Parathyroid adenoma (tissue), 2 donors: ENCODE measurements at regions not wholly inside any gene's neighbourhood (a gene's known extent, or its start where the extent isn't known, plus 50 kb on each side); places are given as distances from the start of the nearest gene placed in this dataset.

Experiments used
- H2AFZ ChIP-seq: fragments of 300-600 bp; sonication (generic); one replicate; pipeline ENCODE4 v1.7.0; 2017; ENCODE audit warnings: antibody characterized with exemption, mild to moderate bottlenecking
- H3K27ac ChIP-seq: fragments of 300-600 bp; sonication (generic); one replicate; pipeline ENCODE4 v1.7.0; 2017
- H3K27me3 ChIP-seq: fragments of 300-600 bp; sonication (generic); one replicate; pipeline ENCODE4 v1.7.0; 2017; ENCODE audit warnings: low read length; ENCODE audit not compliant: control insufficient read depth, insufficient read depth
- H3K36me3 ChIP-seq: fragments of 300-600 bp; sonication (generic); one replicate; pipeline ENCODE4 v1.7.0; 2017; ENCODE audit warnings: low read length; ENCODE audit not compliant: control insufficient read depth, insufficient read depth
- H3K4me1 ChIP-seq: fragments of 300-600 bp; sonication (generic); one replicate; pipeline ENCODE4 v1.7.0; 2017; ENCODE audit warnings: control low read depth
- H3K4me2 ChIP-seq: fragments of 300-600 bp; sonication (generic); one replicate; pipeline ENCODE4 v1.7.0; 2017; ENCODE audit warnings: low read length
- H3K4me3 ChIP-seq: fragments of 300-600 bp; sonication (generic); one replicate; pipeline ENCODE4 v1.7.0; 2017; ENCODE audit warnings: low read depth, low read length
- H3K79me2 ChIP-seq: fragments of 300-600 bp; sonication (generic); one replicate; pipeline ENCODE4 v1.7.0; 2017; ENCODE audit warnings: control low read depth
- H3K9ac ChIP-seq: fragments of 300-600 bp; sonication (generic); one replicate; pipeline ENCODE4 v1.7.0; 2017; ENCODE audit warnings: mild to moderate bottlenecking
- H3K9me3 ChIP-seq: fragments of 300-600 bp; sonication (generic); one replicate; pipeline ENCODE4 v1.7.0; 2017; ENCODE audit warnings: low read length; ENCODE audit not compliant: control insufficient read depth
- TF ChIP-seq, protein P1 (sequence below): fragments of 300-600 bp; sonication (generic); IDR thresholded peaks from one replicate; pipeline ENCODE4 v1.7.0; 2017; ENCODE audit warnings: antibody characterized with exemption, mild to moderate bottlenecking
- donor health status: primary hyperparathyroidism.

DNA sequence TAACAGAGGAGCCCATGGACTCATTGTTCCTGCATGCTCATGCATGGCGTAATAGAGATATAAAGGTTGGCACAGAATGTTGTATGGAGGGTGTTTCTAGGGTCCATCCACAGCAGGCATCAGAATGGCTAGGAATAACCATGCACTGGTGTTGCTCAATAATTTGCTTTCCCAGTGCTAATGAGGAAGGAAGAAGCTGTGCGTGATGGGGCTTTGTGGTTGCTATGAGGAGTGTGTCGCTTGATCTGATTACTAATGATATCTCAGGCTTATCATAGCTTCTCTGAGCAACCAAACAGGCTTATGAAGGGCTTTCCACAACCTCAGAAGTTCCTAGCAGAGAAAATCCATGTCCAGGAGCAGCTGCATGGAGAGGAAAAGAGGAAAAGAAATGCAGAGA, 151.3 kb upstream of the TRPC7 start:
- Histone ChIP-seq H2AFZ (no peak overlapping the region), H3K4me3 (no peak overlapping the region), H3K79me2 (no peaks in the 10 kb centered on the region), H3K9ac (no peak overlapping the region), H3K9me3 (no peaks in the 10 kb centered on the region), H3K27me3 (no peaks in the 10 kb centered on the region), H3K4me2 (no peak overlapping the region), H3K27ac (no peak overlapping the region), H3K36me3 (no peaks in the 10 kb centered on the region), H3K4me1 (no peaks in the 10 kb centered on the region)
- TF ChIP-seq, protein P1, sequence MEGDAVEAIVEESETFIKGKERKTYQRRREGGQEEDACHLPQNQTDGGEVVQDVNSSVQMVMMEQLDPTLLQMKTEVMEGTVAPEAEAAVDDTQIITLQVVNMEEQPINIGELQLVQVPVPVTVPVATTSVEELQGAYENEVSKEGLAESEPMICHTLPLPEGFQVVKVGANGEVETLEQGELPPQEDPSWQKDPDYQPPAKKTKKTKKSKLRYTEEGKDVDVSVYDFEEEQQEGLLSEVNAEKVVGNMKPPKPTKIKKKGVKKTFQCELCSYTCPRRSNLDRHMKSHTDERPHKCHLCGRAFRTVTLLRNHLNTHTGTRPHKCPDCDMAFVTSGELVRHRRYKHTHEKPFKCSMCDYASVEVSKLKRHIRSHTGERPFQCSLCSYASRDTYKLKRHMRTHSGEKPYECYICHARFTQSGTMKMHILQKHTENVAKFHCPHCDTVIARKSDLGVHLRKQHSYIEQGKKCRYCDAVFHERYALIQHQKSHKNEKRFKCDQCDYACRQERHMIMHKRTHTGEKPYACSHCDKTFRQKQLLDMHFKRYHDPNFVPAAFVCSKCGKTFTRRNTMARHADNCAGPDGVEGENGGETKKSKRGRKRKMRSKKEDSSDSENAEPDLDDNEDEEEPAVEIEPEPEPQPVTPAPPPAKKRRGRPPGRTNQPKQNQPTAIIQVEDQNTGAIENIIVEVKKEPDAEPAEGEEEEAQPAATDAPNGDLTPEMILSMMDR = no peak

DNA sequence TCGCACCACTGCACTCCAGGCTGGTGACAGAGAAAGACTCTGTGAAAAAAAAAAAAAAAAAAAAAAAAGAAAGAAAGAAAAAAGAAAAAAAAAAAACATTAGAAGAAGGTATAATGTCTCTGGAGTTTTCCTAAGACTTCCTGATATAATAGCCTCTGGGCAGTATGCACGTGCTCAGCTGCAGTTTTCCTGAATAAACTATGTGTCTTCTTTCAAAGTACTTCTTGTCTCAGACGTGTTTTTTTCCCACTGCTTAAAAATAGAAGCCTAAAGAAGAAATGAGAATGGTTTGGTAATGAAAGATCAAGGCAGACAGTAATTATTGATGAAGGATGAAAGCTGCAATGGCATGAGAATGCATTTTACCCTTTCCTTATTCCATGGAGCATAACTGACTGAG, 148.1 kb upstream of the TRPC7 start:
- Histone ChIP-seq H3K36me3 (no peaks in the 10 kb centered on the region), H3K9ac (no peak overlapping the region), H3K79me2 (no peaks in the 10 kb centered on the region), H3K4me2 (no peak overlapping the region), H3K4me3 (no peak overlapping the region), H3K27ac (no peak overlapping the region), H3K4me1 (no peaks in the 10 kb centered on the region), H3K27me3 (no peaks in the 10 kb centered on the region), H2AFZ (no peak overlapping the region), H3K9me3 (no peaks in the 10 kb centered on the region)
- TF ChIP-seq, protein P1 = no peak

DNA sequence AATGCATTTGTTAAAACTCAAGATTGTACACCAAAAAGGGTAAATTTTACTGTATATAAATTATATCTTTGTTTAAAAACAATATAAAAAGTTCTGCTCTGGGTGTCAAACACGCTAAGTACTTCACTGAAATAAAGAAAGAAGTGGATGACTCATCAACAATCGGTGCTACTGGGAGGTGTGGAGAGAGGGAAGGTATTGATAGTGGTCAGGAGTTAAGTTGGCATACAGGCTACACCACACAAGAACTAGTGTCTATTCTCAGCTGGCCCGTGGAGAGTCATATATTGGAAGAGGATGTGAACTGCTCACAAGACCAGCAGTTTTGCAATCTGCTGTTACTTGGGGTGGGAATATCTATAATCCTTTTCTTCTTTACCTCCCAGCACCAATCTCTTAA, 145.7 kb upstream of the TRPC7 start:
- H3K4me2 ChIP-seq = no peak overlapping the region
- TF ChIP-seq, protein P1 = no peak
- H3K9me3 ChIP-seq = no peaks in the 10 kb centered on the region
- H3K9ac ChIP-seq = no peak overlapping the region
- no peaks in the 10 kb centered on the region for H3K27me3 ChIP-seq
- H3K27ac ChIP-seq = no peak overlapping the region
- H3K79me2 ChIP-seq = no peaks in the 10 kb centered on the region
- no peak overlapping the region for H2AFZ ChIP-seq
- no peaks in the 10 kb centered on the region for H3K36me3 ChIP-seq
- H3K4me3 ChIP-seq = no peak overlapping the region
- H3K4me1 ChIP-seq = no peaks in the 10 kb centered on the region

DNA sequence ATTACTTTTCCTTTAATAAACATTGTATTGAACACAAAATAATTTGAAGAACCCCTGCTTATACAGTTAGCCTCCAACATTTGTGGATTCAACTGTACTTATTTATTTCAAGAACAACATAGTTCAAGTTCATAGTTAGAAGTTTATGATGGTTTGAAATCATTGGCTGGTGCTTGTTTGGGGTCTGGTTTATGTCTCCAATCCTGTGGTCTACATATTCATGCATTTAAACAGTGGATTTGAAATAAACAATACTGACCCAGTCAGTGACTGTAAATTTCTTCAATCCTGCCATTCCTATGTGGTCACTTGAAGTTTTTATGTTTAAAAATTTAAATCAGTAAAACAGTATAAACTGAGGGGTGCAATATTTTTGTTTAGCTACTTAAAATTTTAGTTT, 145.1 kb upstream of the TRPC7 start:
- TF ChIP-seq, protein P1 = no peak
- Histone ChIP-seq H3K4me2 (no peak overlapping the region), H3K36me3 (no peaks in the 10 kb centered on the region), H3K79me2 (no peaks in the 10 kb centered on the region), H3K27ac (no peak overlapping the region), H3K4me3 (no peak overlapping the region), H3K4me1 (no peaks in the 10 kb centered on the region), H3K27me3 (no peaks in the 10 kb centered on the region), H3K9me3 (no peaks in the 10 kb centered on the region), H2AFZ (no peak overlapping the region), H3K9ac (no peak overlapping the region)

DNA sequence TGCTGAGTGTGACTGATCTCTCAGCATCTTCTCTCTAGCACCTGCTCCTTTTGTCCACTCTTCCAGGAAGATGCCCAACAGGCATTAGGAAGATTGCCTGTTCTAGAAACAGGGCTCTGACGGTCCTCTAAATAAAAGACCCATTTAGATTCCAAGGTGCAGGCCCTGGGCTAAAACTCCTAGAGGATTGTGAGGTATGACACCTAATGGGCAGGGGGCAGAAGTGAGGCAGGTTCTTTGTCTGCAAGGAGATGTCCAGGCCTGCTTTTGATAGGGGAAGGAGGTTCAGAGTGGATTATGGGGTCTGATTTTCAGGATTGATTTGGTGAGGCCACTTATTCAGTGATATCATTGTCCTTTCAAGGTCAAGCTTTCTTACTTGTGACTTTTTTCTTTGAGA, 140.8 kb upstream of the TRPC7 start:
- Histone ChIP-seq H3K79me2 (no peaks in the 10 kb centered on the region), H3K27me3 (no peaks in the 10 kb centered on the region), H3K36me3 (no peaks in the 10 kb centered on the region), H3K9ac (no peak overlapping the region), H3K4me1 (no peaks in the 10 kb centered on the region), H3K4me2 (no peak overlapping the region), H2AFZ (no peak overlapping the region), H3K9me3 (no peaks in the 10 kb centered on the region), H3K27ac (no peak overlapping the region), H3K4me3 (no peak overlapping the region)
- TF ChIP-seq, protein P1 = no peak
